OCI-LY7 (cell line): ENCODE measurements at regions not wholly inside any gene's neighbourhood (a gene's known extent, or its start where the extent isn't known, plus 50 kb on each side); places are given as distances from the start of the nearest gene placed in this dataset.

Experiments
- BruUV-seq: library from RNA; stranded (reverse); fragments of 400-500 nt; replicated peaks from 2 replicates; lab custom pipeline; 2021; lab: Mats Ljungman, UMichigan
- CTCF ChIA-PET: fragments of 300-600 bp; sonication (Branson Sonifier 250); formaldehyde crosslinking; loops from one replicate; lab custom pipeline; 2022; ENCODE audit warnings: antibody characterized with exemption; ENCODE audit not compliant: unreplicated experiment; lab: Charles Lee
- POLR2A ChIA-PET: fragments of 300-600 bp; sonication (Branson Sonifier 250); formaldehyde crosslinking; loops from one replicate; lab custom pipeline; 2022; ENCODE audit warnings: antibody characterized with exemption; lab: Charles Lee
- DNase-seq: peaks from one replicate; pipeline ENCODE4 v3.0.0-alpha.2; 2015; ENCODE audit warnings: low spot score
- H2AFZ ChIP-seq: fragments of 200-600 bp; sonication (generic), shearing (Covaris generic); 2 replicates; pipeline ENCODE4 v1.6.1; 2014; ENCODE audit warnings: mild to moderate bottlenecking, antibody characterized with exemption, low read length, moderate library complexity
- H3K27ac ChIP-seq: fragments of 200-600 bp; sonication (generic); 2 replicates; pipeline ENCODE4 v1.5.1; 2014; ENCODE audit warnings: mixed run types, low read depth, mild to moderate bottlenecking, moderate library complexity, low read length, inconsistent platforms; ENCODE audit not compliant: poor library complexity, severe bottlenecking
- H3K36me3 ChIP-seq: fragments of 200-600 bp; sonication (generic); 2 replicates; pipeline ENCODE4 v1.6.1; 2014; ENCODE audit warnings: mild to moderate bottlenecking, antibody characterized with exemption, low read length, moderate library complexity, mixed read lengths; ENCODE audit not compliant: insufficient read depth
- H3K4me1 ChIP-seq: fragments of 200-600 bp; sonication (generic); 2 replicates; pipeline ENCODE4 v1.5.1; 2014; ENCODE audit warnings: mild to moderate bottlenecking, low read length; ENCODE audit not compliant: insufficient read depth, poor library complexity, severe bottlenecking
- H3K4me2 ChIP-seq: fragments of 200-600 bp; sonication (generic); 2 replicates; pipeline ENCODE4 v1.6.1; 2014; ENCODE audit warnings: mild to moderate bottlenecking, low read length
- H3K4me3 ChIP-seq: fragments of 200-600 bp; sonication (generic); 2 replicates; pipeline ENCODE4 v1.5.1; 2014; ENCODE audit warnings: mild to moderate bottlenecking, low read depth, low read length; ENCODE audit not compliant: poor library complexity, severe bottlenecking
- H3K79me2 ChIP-seq: fragments of 200-600 bp; sonication (generic); 2 replicates; pipeline ENCODE4 v1.6.1; 2016; ENCODE audit warnings: low read depth, mild to moderate bottlenecking, low read length, moderate library complexity, mixed read lengths; ENCODE audit not compliant: insufficient read depth
- H3K9me2 ChIP-seq: fragments of 200-600 bp; sonication (generic); 2 replicates; pipeline ENCODE4 v1.6.1; 2016; ENCODE audit warnings: mild to moderate bottlenecking, low read length, mixed read lengths; ENCODE audit not compliant: insufficient read depth
- H3K9me3 ChIP-seq: fragments of 200-600 bp; sonication (generic); 2 replicates; pipeline ENCODE4 v1.6.1; 2014; ENCODE audit warnings: mild to moderate bottlenecking, mixed run types, low read length, mixed read lengths
- H4K20me1 ChIP-seq: fragments of 200-600 bp; sonication (generic); 2 replicates; pipeline ENCODE4 v1.6.1; 2014; ENCODE audit warnings: mild to moderate bottlenecking, antibody characterized with exemption, low read length, moderate library complexity, mixed read lengths; ENCODE audit not compliant: insufficient read depth
- EZH2phosphoT487 ChIP-seq: fragments of 200-600 bp; sonication (generic); IDR thresholded peaks from 2 replicates; pipeline ENCODE4 v1.6.1; 2018; ENCODE audit warnings: low read depth, borderline replicate concordance, mild to moderate bottlenecking, mixed run types, antibody characterized with exemption, low read length, moderate library complexity, mixed read lengths
- intact Hi-C: fragments of 100-400 bp; cut with micrococcal nuclease; formaldehyde crosslinking; loops from one replicate; pipeline ENCODE4 v1.10.0; 2022; ENCODE audit not compliant: unreplicated experiment
- TF ChIP-seq, protein P1 (sequence below): fragments of 200-600 bp; sonication (generic); conservative IDR thresholded peaks from 2 replicates; pipeline ENCODE4 v1.5.1; 2014; ENCODE audit warnings: mild to moderate bottlenecking, antibody characterized with exemption, low read length, moderate library complexity, mixed read lengths

GRCh38 chr7:22944022-22944421, 69.9 kb downstream of the HYCC1 start:
- no TSS peak for BruUV-seq
- no peaks in the 10 kb centered on the region for H3K9me3 ChIP-seq
- no peaks in the 10 kb centered on the region for H3K4me1 ChIP-seq
- H3K36me3 ChIP-seq, result peaks cover 73% of the 10 kb centered on the region
- POLR2A ChIA-PET, result interaction anchor here (1.9 kb wide), 1 partner anchor 9 kb away, joined by 8 read pairs; no protein-coding TSS in a partner anchor
- CTCF ChIA-PET, result no interaction called here
- H3K9me2 ChIP-seq, result no peaks in the 10 kb centered on the region
- DNase-seq, result no peak
- H4K20me1 ChIP-seq, result no peaks in the 10 kb centered on the region
- no peak for TF ChIP-seq EZH2phosphoT487
- TF ChIP-seq, protein P1, sequence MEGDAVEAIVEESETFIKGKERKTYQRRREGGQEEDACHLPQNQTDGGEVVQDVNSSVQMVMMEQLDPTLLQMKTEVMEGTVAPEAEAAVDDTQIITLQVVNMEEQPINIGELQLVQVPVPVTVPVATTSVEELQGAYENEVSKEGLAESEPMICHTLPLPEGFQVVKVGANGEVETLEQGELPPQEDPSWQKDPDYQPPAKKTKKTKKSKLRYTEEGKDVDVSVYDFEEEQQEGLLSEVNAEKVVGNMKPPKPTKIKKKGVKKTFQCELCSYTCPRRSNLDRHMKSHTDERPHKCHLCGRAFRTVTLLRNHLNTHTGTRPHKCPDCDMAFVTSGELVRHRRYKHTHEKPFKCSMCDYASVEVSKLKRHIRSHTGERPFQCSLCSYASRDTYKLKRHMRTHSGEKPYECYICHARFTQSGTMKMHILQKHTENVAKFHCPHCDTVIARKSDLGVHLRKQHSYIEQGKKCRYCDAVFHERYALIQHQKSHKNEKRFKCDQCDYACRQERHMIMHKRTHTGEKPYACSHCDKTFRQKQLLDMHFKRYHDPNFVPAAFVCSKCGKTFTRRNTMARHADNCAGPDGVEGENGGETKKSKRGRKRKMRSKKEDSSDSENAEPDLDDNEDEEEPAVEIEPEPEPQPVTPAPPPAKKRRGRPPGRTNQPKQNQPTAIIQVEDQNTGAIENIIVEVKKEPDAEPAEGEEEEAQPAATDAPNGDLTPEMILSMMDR, result no peak
- no peak overlapping the region for H3K4me2 ChIP-seq
- intact Hi-C loops, result no loop called here
- no peak overlapping the region for H2AFZ ChIP-seq
- no peaks in the 10 kb centered on the region for H3K79me2 ChIP-seq
- H3K4me3 ChIP-seq, result no peak overlapping the region
- no peak overlapping the region for H3K27ac ChIP-seq

GRCh38 chr7:22942191-22942590, 71.7 kb downstream of the HYCC1 start:
- intact Hi-C loops, result no loop called here
- Histone ChIP-seq H4K20me1 (no peaks in the 10 kb centered on the region), H3K79me2 (no peaks in the 10 kb centered on the region), H3K9me3 (no peaks in the 10 kb centered on the region), H3K4me2 (no peak overlapping the region), H3K36me3 (peaks cover 57% of the 10 kb centered on the region), H3K4me3 (no peak overlapping the region), H3K9me2 (no peaks in the 10 kb centered on the region), H3K4me1 (no peaks in the 10 kb centered on the region), H2AFZ (no peak overlapping the region), H3K27ac (no peak overlapping the region)
- no peak for DNase-seq
- ChIA-PET CTCF (no interaction called here), POLR2A (interaction anchor here (0.6 kb wide), 1 partner anchor 113 kb away, joined by 3 read pairs; no protein-coding TSS in a partner anchor)
- no TSS peak for BruUV-seq
- TF ChIP-seq, protein P1, result no peak
- TF ChIP-seq EZH2phosphoT487, result no peak

GRCh38 chr7:22939842-22940241, 74.1 kb downstream of the HYCC1 start:
- Histone ChIP-seq H4K20me1 (no peaks in the 10 kb centered on the region), H3K27ac (no peak overlapping the region), H3K4me1 (no peaks in the 10 kb centered on the region), H3K79me2 (no peaks in the 10 kb centered on the region), H3K9me3 (no peaks in the 10 kb centered on the region), H3K9me2 (no peaks in the 10 kb centered on the region), H3K4me2 (no peak overlapping the region), H3K4me3 (no peak overlapping the region), H3K36me3 (peaks cover 34% of the 10 kb centered on the region), H2AFZ (no peak overlapping the region)
- intact Hi-C loops, result no loop called here
- no peak for DNase-seq
- TF ChIP-seq EZH2phosphoT487, result no peak
- TF ChIP-seq, protein P1, result no peak
- no TSS peak for BruUV-seq
- CTCF ChIA-PET, result no interaction called here
- POLR2A ChIA-PET, result no interaction called here
